Adrenal gland (tissue), 5 donors: ENCODE measurements at regions not wholly inside any gene's neighbourhood (a gene's known extent, or its start where the extent isn't known, plus 50 kb on each side); places are given as distances from the start of the nearest gene placed in this dataset.

Experiments
- POLR2A ChIP-seq, 2 donors: fragments of 450-650 bp; IDR thresholded peaks; one replicate each; pipeline ENCODE4 v1.6.1; 2017; ENCODE audit warnings: antibody characterized with exemption in 2 of 2, mild to moderate bottlenecking in 2 of 2, moderate library complexity in 1 of 2
- TF ChIP-seq, protein P1 (sequence below), 6 experiments: fragments of 450-650 bp in 4 of 6; fragments of 200-600 bp in 2 of 6; sonication (generic) in 1 of 6; IDR thresholded peaks; 1 replicate in 5 of 6; 2 replicates in 1 of 6; pipeline versions ENCODE4 v1.5.1 to v1.8.0; 2016 to 2021; ENCODE audit warnings: antibody characterized with exemption in 6 of 6, mild to moderate bottlenecking in 2 of 6, moderate library complexity in 1 of 6
- donor health status: DM: no; HTN: no; CAD: no.

- TF ChIP-seq, protein P1, sequence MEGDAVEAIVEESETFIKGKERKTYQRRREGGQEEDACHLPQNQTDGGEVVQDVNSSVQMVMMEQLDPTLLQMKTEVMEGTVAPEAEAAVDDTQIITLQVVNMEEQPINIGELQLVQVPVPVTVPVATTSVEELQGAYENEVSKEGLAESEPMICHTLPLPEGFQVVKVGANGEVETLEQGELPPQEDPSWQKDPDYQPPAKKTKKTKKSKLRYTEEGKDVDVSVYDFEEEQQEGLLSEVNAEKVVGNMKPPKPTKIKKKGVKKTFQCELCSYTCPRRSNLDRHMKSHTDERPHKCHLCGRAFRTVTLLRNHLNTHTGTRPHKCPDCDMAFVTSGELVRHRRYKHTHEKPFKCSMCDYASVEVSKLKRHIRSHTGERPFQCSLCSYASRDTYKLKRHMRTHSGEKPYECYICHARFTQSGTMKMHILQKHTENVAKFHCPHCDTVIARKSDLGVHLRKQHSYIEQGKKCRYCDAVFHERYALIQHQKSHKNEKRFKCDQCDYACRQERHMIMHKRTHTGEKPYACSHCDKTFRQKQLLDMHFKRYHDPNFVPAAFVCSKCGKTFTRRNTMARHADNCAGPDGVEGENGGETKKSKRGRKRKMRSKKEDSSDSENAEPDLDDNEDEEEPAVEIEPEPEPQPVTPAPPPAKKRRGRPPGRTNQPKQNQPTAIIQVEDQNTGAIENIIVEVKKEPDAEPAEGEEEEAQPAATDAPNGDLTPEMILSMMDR (IDR thresholded peaks at IDR 0.05), result peak in 4 of 6 experiments; percentile 13 to 32 (median 29)
- TF ChIP-seq POLR2A (IDR thresholded peaks at IDR 0.05), result no peak
These were observed 102.3 kb downstream of the P2RY1 start for GRCh38 chr3:152937234-152937633.
